ENCODE measurements at regions not wholly inside any gene's neighbourhood (a gene's known extent, or its start where the extent isn't known, plus 50 kb on each side); places are given as distances from the start of the nearest gene placed in this dataset.
A peak's percentile ranks its signal among the peaks of the same experiment; 100 is the strongest.

- TF ChIP-seq EZH2phosphoT487 (IDR thresholded peaks at IDR 0.05; ENCODE audit: unreplicated experiment) (no peak), CTCF (conservative IDR thresholded peaks at IDR 0.05; ENCODE audit: low read depth in 2 of 2) (no peak), EZH2 (IDR thresholded peaks at IDR 0.05; ENCODE audit: low read depth, unreplicated experiment) (peak; percentile 86), POLR2AphosphoS5 (IDR thresholded peaks at IDR 0.05; ENCODE audit: low read depth) (no peak), REST (IDR thresholded peaks at IDR 0.05; ENCODE audit: unreplicated experiment) (no peak), ETS1 (IDR thresholded peaks at IDR 0.05) (no peak), ZNF331 (CRISPR knock-in tag; IDR thresholded peaks at IDR 0.05; ENCODE audit: low read depth) (no peak), JUNB (IDR thresholded peaks at IDR 0.05; ENCODE audit: unreplicated experiment) (no peak), NANOG (IDR thresholded peaks at IDR 0.05; ENCODE audit: borderline replicate concordance) (no peak), CREB1 (CRISPR knock-in tag; IDR thresholded peaks at IDR 0.05; ENCODE audit: low read depth) (no peak), ZNF462 (CRISPR knock-in tag; IDR thresholded peaks at IDR 0.05) (no peak), STAT1 (IDR thresholded peaks at IDR 0.05; ENCODE audit: unreplicated experiment) (no peak)
Observed at GRCh38 chr14:101458741-101459550, 102.3 kb upstream of the DIO3 start.
